NOMO-1 treated with dmso at 0.1 percent for 144 hours (cell line): ENCODE measurements at regions not wholly inside any gene's neighbourhood (a gene's known extent, or its start where the extent isn't known, plus 50 kb on each side); places are given as distances from the start of the nearest gene placed in this dataset.
"Not testable (repeated sequence)": the region's sequence is repeated elsewhere in the genome, so short reads cannot be mapped to it uniquely, and the experiment has no call there.

Source experiments
- DNase-seq: peaks from one replicate; lab custom pipeline; 2025; ENCODE audit not compliant: unreplicated experiment; lab: John Stamatoyannopoulos, UW

GRCh38 chrX:27404366-27404765 is 58.8 kb downstream of the PPP4R3C start:
- DNase-seq: no peak

- DNase-seq: no peak
Observed at GRCh38 chrX:27399146-27399456, 64.0 kb downstream of the PPP4R3C start.

GRCh38 chrX:27391623-27392022 is 71.5 kb downstream of the PPP4R3C start:
- DNase-seq: no peak

- DNase-seq: no peak
Observed at GRCh38 chrX:27381419-27381818, 81.7 kb downstream of the PPP4R3C start.

- DNase-seq: no peak
Observed at GRCh38 chrX:27380163-27380845, 82.8 kb downstream of the PPP4R3C start.

- DNase-seq: no peak
Observed at GRCh38 chrX:27354021-27354420, 109.1 kb downstream of the PPP4R3C start.

DNA sequence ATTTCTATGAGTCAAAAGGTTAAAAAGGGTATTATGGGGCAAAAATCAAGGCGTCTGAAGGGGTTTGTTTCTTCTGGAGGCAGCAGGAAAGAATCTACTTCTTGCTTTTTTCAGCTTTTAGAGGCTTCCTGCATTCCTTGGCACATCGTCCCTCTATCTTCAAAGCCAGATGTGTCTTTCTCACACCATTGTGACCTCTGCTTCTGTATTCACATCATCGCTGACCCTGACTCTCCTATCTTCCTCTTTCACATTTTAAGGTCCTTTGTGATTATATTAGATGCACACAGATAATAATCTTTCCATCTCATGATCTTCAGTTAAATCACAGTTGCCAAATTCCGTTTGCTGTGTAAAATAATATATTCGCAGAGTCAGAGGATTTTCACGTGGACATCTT is 112.7 kb downstream of the PPP4R3C start:
- no peak for DNase-seq

DNA sequence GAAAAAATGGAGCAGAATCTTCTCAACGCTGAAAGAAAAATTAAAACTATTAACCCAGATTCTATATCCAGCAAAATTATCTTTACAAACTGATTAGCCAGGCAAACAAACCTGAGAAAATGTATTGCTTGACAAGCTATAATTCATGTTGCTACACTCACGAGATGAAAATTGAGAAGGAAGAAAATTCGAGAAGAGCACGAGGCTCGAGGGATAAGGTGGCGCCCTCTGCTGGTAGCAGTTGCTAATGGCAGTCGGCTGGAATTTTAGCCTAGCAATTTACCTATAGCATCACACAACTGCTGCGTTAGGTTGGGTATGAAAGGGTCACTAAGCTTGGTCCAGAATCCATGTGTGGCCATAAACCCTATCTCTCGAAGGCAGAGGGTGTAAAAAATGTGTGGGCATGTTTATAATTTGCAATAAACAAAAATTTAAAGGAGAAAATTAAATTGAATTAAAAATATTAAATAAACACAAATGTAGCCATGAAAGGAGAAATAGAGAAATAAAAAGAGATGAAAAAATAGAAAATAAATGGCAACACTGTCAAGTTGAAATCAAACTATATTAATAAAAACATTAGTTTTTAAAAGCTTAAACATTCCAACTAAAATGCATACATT is 126.6 kb downstream of the PPP4R3C start:
- peak; percentile 15 for DNase-seq

- DNase-seq: no peak
Observed at GRCh38 chrX:27321632-27322031, 141.5 kb downstream of the PPP4R3C start.

GRCh38 chrX:27309406-27309805 is 153.7 kb downstream of the PPP4R3C start:
- DNase-seq: no peak

DNA sequence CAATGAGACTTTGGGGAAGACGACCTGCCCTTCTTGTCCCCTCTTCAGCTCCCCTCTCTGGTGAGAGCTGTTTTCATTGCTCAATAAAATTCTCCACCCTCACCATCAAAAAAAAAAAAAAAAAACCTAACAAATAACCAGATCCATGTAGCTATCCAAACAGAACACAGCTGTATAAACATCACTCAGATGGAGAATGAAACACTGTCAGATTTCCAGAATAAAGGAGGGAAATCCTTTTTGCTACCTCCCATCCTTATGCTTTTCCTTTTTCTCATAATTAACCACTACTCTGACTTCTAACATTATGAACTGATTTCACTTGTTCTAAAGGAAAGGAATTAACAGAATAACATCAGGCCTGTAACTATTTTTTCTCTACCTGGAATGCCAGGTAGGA is 155.6 kb downstream of the PPP4R3C start:
- DNase-seq: no peak

- DNase-seq: not testable (repeated sequence)
Observed at GRCh38 chrX:27292552-27292951, 170.6 kb downstream of the PPP4R3C start.

DNA sequence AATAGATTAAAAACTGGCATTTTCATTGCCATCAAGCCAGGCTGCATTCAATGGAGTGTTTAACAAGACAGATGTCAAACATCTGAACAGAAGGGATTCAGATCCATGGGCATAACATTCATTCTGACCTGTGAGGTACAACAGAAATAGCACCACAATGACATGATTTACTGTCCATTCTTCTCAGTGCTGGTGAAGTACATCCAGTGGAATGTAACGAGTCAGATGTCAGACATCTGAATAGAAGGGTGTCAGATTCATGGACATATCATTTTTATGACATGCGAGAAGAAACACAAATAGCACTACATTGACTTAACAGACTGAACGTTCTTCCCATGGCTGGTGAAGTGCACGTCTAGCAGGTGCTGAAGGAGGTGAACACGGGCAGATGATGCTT is 186.4 kb downstream of the PPP4R3C start:
- no peak for DNase-seq

- peak; percentile 83 for DNase-seq
Observed at GRCh38 chrX:27254656-27255055, 208.5 kb downstream of the PPP4R3C start.

GRCh38 chrX:27251369-27251768 is 211.8 kb downstream of the PPP4R3C start:
- DNase-seq: no peak

- DNase-seq: no peak
Observed at GRCh38 chrX:27242581-27242980, 220.6 kb downstream of the PPP4R3C start.

DNA sequence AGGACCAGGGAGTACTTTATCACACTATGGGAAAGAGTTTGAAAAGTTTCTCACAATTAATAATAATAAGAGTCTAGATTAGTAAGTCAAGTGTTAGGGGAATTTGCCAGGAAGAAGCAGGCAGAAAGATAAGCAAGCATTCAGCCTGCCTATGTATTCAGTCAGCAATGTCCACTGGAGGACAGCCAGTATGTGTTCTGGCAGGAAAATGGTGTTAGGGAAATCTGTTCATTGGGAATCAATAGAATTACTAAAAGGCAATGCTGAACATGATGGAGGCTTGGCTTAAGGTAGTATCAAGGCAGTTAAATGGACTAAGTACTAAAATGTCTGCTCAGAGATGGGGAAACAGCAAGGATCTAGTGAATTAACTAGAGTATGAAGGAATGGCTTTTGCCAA is 221.2 kb downstream of the PPP4R3C start:
- DNase-seq: no peak

DNA sequence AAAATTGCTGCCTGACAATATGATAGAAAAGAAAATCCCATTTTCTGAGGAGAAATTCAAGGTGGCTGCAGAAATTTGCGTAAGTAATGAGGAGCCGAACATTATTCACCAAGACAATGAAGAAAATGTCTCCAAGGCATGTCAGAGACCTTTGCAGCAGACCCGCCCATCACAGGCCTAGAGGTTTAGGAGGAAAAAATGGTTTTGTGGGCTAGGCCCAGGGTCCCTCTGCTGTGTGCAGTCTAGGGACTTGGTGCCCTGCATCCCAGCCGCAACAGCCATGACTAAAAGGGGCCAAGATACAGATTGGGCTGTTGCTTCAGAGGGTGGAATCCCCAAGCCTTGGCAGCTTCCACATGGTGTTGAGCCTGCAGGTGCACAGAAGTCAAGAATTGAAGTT is 223.1 kb downstream of the PPP4R3C start:
- not testable (repeated sequence) for DNase-seq

- DNase-seq: no peak
Observed at GRCh38 chrX:27236681-27237080, 226.5 kb downstream of the PPP4R3C start.

DNA sequence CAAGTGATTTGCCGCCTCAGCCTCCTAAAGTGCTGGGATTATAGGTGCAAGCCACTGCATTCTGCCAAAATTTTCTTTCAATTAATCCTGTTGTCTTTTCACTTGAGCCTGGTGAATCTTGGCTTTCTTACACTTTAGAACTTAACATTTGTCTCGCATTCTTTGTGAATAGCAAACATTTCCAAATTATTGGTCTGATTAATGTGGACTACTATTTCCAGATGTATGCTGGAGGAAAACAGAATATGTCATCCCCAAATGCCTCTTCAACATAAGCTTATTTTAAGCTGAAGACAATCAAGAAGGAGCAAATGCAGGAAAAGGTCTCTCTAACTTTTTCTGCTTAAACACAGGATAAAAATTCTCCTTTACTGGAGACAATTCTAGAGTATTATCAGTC is 233.4 kb downstream of the PPP4R3C start:
- DNase-seq: no peak

DNA sequence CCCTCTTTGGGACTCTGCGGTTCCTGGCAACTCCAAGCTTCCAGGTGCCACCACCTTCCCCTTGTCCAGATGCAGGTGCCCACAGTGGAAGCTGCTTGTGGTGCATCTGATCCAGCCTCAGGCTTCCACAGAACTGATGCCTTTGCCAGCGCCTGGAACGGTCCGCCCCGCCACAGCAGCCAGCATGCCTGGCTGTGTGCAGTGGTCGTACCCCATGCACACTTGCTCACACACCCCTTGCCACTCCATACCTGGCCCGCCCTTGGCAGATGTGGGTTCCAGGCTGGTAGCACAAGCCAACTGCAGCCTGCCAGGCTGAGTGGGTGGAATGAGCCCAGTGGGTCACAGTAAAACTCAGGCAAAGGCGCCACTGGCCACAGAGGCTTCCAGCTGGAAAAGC is 240.5 kb downstream of the PPP4R3C start:
- no peak for DNase-seq

- peak; percentile 7 for DNase-seq
Observed at GRCh38 chrX:27186671-27187070, 276.5 kb downstream of the PPP4R3C start.

DNA sequence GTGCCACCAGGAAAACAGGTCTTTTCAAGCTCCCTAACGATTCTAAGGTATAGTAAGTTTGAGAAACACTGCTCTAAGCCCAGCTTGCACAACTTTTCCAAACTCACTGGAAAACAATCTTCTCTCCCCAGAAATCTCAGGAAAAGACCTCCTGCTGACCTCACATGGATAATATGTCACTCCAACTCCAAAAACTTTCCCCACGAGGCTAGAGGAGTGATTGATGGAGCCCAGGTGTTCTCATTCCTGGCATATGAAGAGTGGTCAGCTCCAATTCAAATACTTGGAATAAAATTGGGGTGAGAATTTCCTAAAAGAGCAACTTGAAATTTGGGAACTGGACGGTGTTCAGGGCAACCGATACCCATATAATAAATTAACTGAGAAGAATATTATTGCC is 299.9 kb downstream of the PPP4R3C start:
- DNase-seq: no peak
